SK-N-SH (cell line): ENCODE measurements at regions not wholly inside any gene's neighbourhood (a gene's known extent, or its start where the extent isn't known, plus 50 kb on each side); places are given as distances from the start of the nearest gene placed in this dataset.

Experiments
- CTCF ChIA-PET: fragments of 300-600, 350-600 bp; formaldehyde crosslinking; extraction: SDS; loops from one replicate; lab custom pipeline; 2021; lab: Yijun Ruan, JAX
- POLR2A ChIA-PET: fragments of 350-600 bp; sonication (Branson Sonifier 250); formaldehyde crosslinking; extraction: SDS; loops from one replicate; lab custom pipeline; 2020; ENCODE audit warnings: antibody characterized with exemption, inconsistent platforms; lab: Yijun Ruan, JAX
- DNase-seq: peaks from one replicate; pipeline ENCODE4 v3.0.0; 2012
- H2AFZ ChIP-seq: fragments of 200-600 bp; sonication (generic); 2 replicates; pipeline ENCODE4 v1.8.1; 2016; ENCODE audit warnings: antibody characterized with exemption, mild to moderate bottlenecking, low read depth
- H3F3A ChIP-seq: fragments of 200-600 bp; sonication (generic); replicated peaks from 2 replicates; pipeline ENCODE3; 2016; ENCODE audit warnings: antibody characterized with exemption, mild to moderate bottlenecking; ENCODE audit not compliant: insufficient read depth
- H3K27ac ChIP-seq, 2 experiments: fragments of 200-500 bp in 1 of 2; fragments of 200-600 bp in 1 of 2; sonication (Bioruptor generic) in 1 of 2; sonication (generic), shearing (Covaris generic) in 1 of 2; 2 replicates each; pipeline versions ENCODE4 v1.5.1 to v1.6.1; 2014 to 2016; ENCODE audit warnings: low read depth in 2 of 2, inconsistent platforms in 1 of 2, low read length in 1 of 2, mild to moderate bottlenecking in 1 of 2, mixed read lengths in 1 of 2
- H3K27me3 ChIP-seq: fragments of 200-600 bp; sonication (generic), shearing (Covaris generic); 2 replicates; pipeline ENCODE4 v1.6.1; 2016; ENCODE audit warnings: mixed run types; ENCODE audit not compliant: insufficient read depth
- H3K36me3 ChIP-seq, 2 experiments: fragments of 200-500 bp in 1 of 2; fragments of 200-600 bp in 1 of 2; sonication (Bioruptor generic) in 1 of 2; sonication (generic) in 1 of 2; replicated peaks in 1 of 2; 2 replicates each; pipeline versions ENCODE3 to v1.5.1; 2014 to 2016; ENCODE audit warnings: low read length in 1 of 2, mild to moderate bottlenecking in 1 of 2; ENCODE audit not compliant: insufficient read depth in 2 of 2, control insufficient read depth in 1 of 2
- H3K4me1 ChIP-seq, 2 experiments: fragments of 200-500 bp in 1 of 2; fragments of 200-600 bp in 1 of 2; sonication (Bioruptor generic) in 1 of 2; sonication (generic), shearing (Covaris generic) in 1 of 2; 2 replicates each; pipeline versions ENCODE4 v1.5.1 to v1.6.1; 2014 to 2016; ENCODE audit warnings: low read depth in 1 of 2, low read length in 1 of 2, mixed run types in 1 of 2; ENCODE audit not compliant: insufficient read depth in 2 of 2, control insufficient read depth in 1 of 2
- H3K4me2 ChIP-seq: fragments of 200-600 bp; sonication (generic), shearing (Covaris generic); 2 replicates; pipeline ENCODE4 v1.6.1; 2017; ENCODE audit warnings: mixed run types
- H3K4me3 ChIP-seq, 2 experiments: fragments of 200-500 bp in 1 of 2; fragments of 200-600 bp in 1 of 2; sonication (Bioruptor generic) in 1 of 2; sonication (generic), shearing (Covaris generic) in 1 of 2; 2 replicates each; pipeline versions ENCODE4 v1.5.1 to v1.8.1; 2014 to 2016; ENCODE audit warnings: low read depth in 2 of 2, inconsistent platforms in 1 of 2, low read length in 1 of 2, mild to moderate bottlenecking in 1 of 2, mixed read lengths in 1 of 2, moderate library complexity in 1 of 2
- H3K79me2 ChIP-seq: fragments of 200-600 bp; sonication (generic); 2 replicates; pipeline ENCODE4 v1.8.1; 2017; ENCODE audit warnings: mild to moderate bottlenecking; ENCODE audit not compliant: insufficient read depth
- H3K9ac ChIP-seq: fragments of 200-600 bp; sonication (generic); 2 replicates; pipeline ENCODE4 v1.6.1; 2017; ENCODE audit warnings: mixed run types
- H3K9me2 ChIP-seq: fragments of 200-600 bp; sonication (generic); 2 replicates; pipeline ENCODE4 v1.6.1; 2017; ENCODE audit warnings: mixed run types
- H3K9me3 ChIP-seq: fragments of 200-600 bp; sonication (generic); 2 replicates; pipeline ENCODE4 v1.6.1; 2017; ENCODE audit warnings: mixed run types, mild to moderate bottlenecking, moderate library complexity
- H4K20me1 ChIP-seq: fragments of 200-600 bp; sonication (generic); 2 replicates; pipeline ENCODE4 v1.6.1; 2017; ENCODE audit warnings: mild to moderate bottlenecking, mixed run types; ENCODE audit not compliant: insufficient read depth
- CHD2 ChIP-seq: fragments of 150-350 bp; IDR thresholded peaks from 2 replicates; pipeline ENCODE4 v1.6.1; 2018; ENCODE audit warnings: low read length; ENCODE audit not compliant: partially characterized antibody
- FOSL2 ChIP-seq: IDR thresholded peaks from 2 replicates; pipeline ENCODE4 v1.4.0; 2012; ENCODE audit warnings: low read depth, mild to moderate bottlenecking, moderate library complexity, borderline replicate concordance
- GATA2 ChIP-seq: sonication (generic); formaldehyde crosslinking; IDR thresholded peaks from 2 replicates; pipeline ENCODE4 v1.5.0; 2020; ENCODE audit warnings: mild to moderate bottlenecking, missing genetic modification reagents
- MAX ChIP-seq: IDR thresholded peaks from 2 replicates; pipeline ENCODE4 v1.4.0; 2012; ENCODE audit warnings: low read depth
- NRF1 ChIP-seq: IDR thresholded peaks from 2 replicates; pipeline ENCODE4 v1.6.1; 2012; ENCODE audit warnings: low read depth, mild to moderate bottlenecking, low read length
- RAD21 ChIP-seq: IDR thresholded peaks from 2 replicates; pipeline ENCODE4 v1.6.1; 2012; ENCODE audit warnings: mild to moderate bottlenecking, low read length
- RFX5 ChIP-seq: IDR thresholded peaks from 2 replicates; pipeline ENCODE4 v1.6.1; 2012; ENCODE audit warnings: mild to moderate bottlenecking, improper control_type of control experiment, low read length
- RXRA ChIP-seq: IDR thresholded peaks from 2 replicates; pipeline ENCODE4 v1.4.0; 2012; ENCODE audit warnings: low read depth, mild to moderate bottlenecking, borderline replicate concordance
- USF1 ChIP-seq: IDR thresholded peaks from 2 replicates; pipeline ENCODE4 v1.4.0; 2012; ENCODE audit warnings: low read depth, borderline replicate concordance
- USF2 ChIP-seq: fragments of 150-350 bp; IDR thresholded peaks from 2 replicates; pipeline ENCODE4 v1.6.1; 2017; ENCODE audit warnings: antibody characterized with exemption, low read length, low read depth, borderline replicate concordance
- WGBS: methylation state at CpG from one replicate; pipeline ENCODE4 v1.1.6; 2017; ENCODE audit warnings: low lambda C conversion rate; 5-methylcytosine and 5-hydroxymethylcytosine counted together

GRCh38 chr10:1963341-1963740 lies 226.0 kb upstream of the ADARB2 start (continued):
- TF ChIP-seq MAX (no peak), RFX5 (no peak), FOSL2 (no peak), RXRA (no peak)

- Histone ChIP-seq H2AFZ (no peak overlapping the region), H3K27ac (no peak overlapping the region), H3K4me3 (no peak overlapping the region), H3F3A (no peaks in the 10 kb centered on the region), H3K79me2 (no peaks in the 10 kb centered on the region), H3K9me2 (0 out of 2 replicates have a peak, but pooled peaks cover 2% of the 10 kb centered on the region), H3K27me3 (no peaks in the 10 kb centered on the region), H3K4me2 (no peak overlapping the region), H3K36me3 (no peaks in the 10 kb centered on the region), H3K9ac (no peak overlapping the region), H3K9me3 (no peaks in the 10 kb centered on the region), H4K20me1 (no peaks in the 10 kb centered on the region), H3K4me1 (no peaks in the 10 kb centered on the region)
- 45% methylated on average over 2 of the region's 2 CpGs for WGBS
- POLR2A ChIA-PET, result no interaction called here
- peak; percentile 14; the same call in 1 of the 2 replicates for TF ChIP-seq RAD21
- TF ChIP-seq USF1, result no peak
- no peak for DNase-seq
- CTCF ChIA-PET, result interaction anchor here (0.6 kb wide), 1 partner anchor 960 kb away, joined by 3 read pairs; no protein-coding TSS in a partner anchor
Measured at GRCh38 chr10:1961989-1962388, 224.7 kb upstream of the ADARB2 start.

- TF ChIP-seq USF2 (no peak), NRF1 (no peak), RAD21 (no peak), CHD2 (no peak), GATA2 (CRISPR knock-in tag) (no peak)
- TF ChIP-seq, all 33 proteins: peak for 0
- ChIA-PET CTCF (no interaction called here), POLR2A (no interaction called here)
Measured at GRCh38 chr10:1960982-1961381, 223.7 kb upstream of the ADARB2 start.

More at GRCh38 chr10:1960982-1961381, 223.7 kb upstream of the ADARB2 start:
- Histone ChIP-seq H4K20me1 (no peaks in the 10 kb centered on the region), H3K9me2 (0 out of 2 replicates have a peak, but pooled peaks cover 2% of the 10 kb centered on the region), H3K4me1 (no peaks in the 10 kb centered on the region), H3K4me2 (no peak overlapping the region), H3K36me3 (no peaks in the 10 kb centered on the region), H3K4me3 (no peak overlapping the region), H3K79me2 (no peaks in the 10 kb centered on the region), H3F3A (no peaks in the 10 kb centered on the region), H3K27ac (no peak overlapping the region), H3K9ac (no peak overlapping the region), H3K9me3 (no peaks in the 10 kb centered on the region), H3K27me3 (no peaks in the 10 kb centered on the region), H2AFZ (no peak overlapping the region)
- no peak for DNase-seq
- 41% methylated on average over 2 of the region's 2 CpGs for WGBS
